ENCODE measurements at regions not wholly inside any gene's neighbourhood (a gene's known extent, or its start where the extent isn't known, plus 50 kb on each side); places are given as distances from the start of the nearest gene placed in this dataset.

DNA sequence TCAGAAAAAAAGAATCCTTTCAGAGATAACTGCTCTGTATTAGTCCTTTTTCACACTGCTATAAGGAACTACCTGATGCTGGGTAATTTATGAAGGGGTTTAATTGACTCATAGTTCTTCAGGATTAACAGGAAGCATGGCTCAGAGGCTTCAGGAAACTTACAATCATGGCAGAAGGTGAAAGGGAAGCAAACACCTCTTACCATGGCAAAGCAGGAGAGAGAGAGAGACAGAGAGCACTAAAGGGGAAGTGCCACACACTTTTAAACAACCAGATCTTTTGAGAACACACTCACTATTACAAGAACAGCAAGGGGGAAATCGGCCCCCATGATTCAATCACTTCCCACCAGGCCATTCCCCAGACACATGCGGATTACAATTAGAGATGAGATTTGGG lies 114.2 kb downstream of the TES start:
- TF ChIP-seq, protein P1, sequence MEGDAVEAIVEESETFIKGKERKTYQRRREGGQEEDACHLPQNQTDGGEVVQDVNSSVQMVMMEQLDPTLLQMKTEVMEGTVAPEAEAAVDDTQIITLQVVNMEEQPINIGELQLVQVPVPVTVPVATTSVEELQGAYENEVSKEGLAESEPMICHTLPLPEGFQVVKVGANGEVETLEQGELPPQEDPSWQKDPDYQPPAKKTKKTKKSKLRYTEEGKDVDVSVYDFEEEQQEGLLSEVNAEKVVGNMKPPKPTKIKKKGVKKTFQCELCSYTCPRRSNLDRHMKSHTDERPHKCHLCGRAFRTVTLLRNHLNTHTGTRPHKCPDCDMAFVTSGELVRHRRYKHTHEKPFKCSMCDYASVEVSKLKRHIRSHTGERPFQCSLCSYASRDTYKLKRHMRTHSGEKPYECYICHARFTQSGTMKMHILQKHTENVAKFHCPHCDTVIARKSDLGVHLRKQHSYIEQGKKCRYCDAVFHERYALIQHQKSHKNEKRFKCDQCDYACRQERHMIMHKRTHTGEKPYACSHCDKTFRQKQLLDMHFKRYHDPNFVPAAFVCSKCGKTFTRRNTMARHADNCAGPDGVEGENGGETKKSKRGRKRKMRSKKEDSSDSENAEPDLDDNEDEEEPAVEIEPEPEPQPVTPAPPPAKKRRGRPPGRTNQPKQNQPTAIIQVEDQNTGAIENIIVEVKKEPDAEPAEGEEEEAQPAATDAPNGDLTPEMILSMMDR (IDR thresholded peaks at IDR 0.05; ENCODE audit: insufficient read depth, low read depth, low read length): no peak
- no peak for TF ChIP-seq EZH2 (IDR thresholded peaks at IDR 0.05; ENCODE audit: insufficient read depth, low read length)
